PFSK-1 (cell line): ENCODE measurements at regions not wholly inside any gene's neighbourhood (a gene's known extent, or its start where the extent isn't known, plus 50 kb on each side); places are given as distances from the start of the nearest gene placed in this dataset.

Experiments used
- FOXP2 ChIP-seq: optimal IDR thresholded peaks from 2 replicates; pipeline ENCODE3; 2011; ENCODE audit warnings: borderline replicate concordance, control low read depth, inconsistent platforms; ENCODE audit not compliant: insufficient read depth; ENCODE audit errors: extremely low read length, extremely low read depth
- POLR2AphosphoS5 ChIP-seq: IDR thresholded peaks from 2 replicates; pipeline ENCODE4 v1.6.1; 2012; ENCODE audit warnings: low read depth, mild to moderate bottlenecking, control low read depth, low read length, moderate library complexity
- REST ChIP-seq, 2 experiments: IDR thresholded peaks; 2 replicates each; pipeline versions ENCODE4 v1.6.1 to v1.8.0; 2011 to 2012; ENCODE audit warnings: low read depth in 2 of 2, low read length in 2 of 2, control low read depth in 1 of 2, inconsistent platforms in 1 of 2, mild to moderate bottlenecking in 1 of 2, moderate library complexity in 1 of 2; ENCODE audit not compliant: insufficient read depth in 1 of 2
- SIN3A ChIP-seq: IDR thresholded peaks from 2 replicates; pipeline ENCODE4 v1.6.1; 2012; ENCODE audit warnings: mild to moderate bottlenecking, low read length, moderate library complexity, borderline replicate concordance; ENCODE audit not compliant: insufficient read depth
- TAF1 ChIP-seq: IDR thresholded peaks from 2 replicates; pipeline ENCODE4 v1.6.1; 2012; ENCODE audit warnings: low read length, control low read depth, borderline replicate concordance; ENCODE audit not compliant: insufficient read depth

GRCh38 chr6:140185991-140186390 is 811.5 kb upstream of the CITED2 start:
- no peak for TF ChIP-seq REST (IDR thresholded peaks at IDR 0.05; ENCODE audit: insufficient read depth in 1 of 2, low read depth in 2 of 2, low read length in 2 of 2)
- no peak for TF ChIP-seq POLR2AphosphoS5
- no peak for TF ChIP-seq FOXP2
- TF ChIP-seq SIN3A = no peak
- no peak for TF ChIP-seq TAF1

GRCh38 chr6:140183881-140184280 is 809.4 kb upstream of the CITED2 start:
- TF ChIP-seq TAF1 = no peak
- no peak for TF ChIP-seq POLR2AphosphoS5
- TF ChIP-seq SIN3A = no peak
- TF ChIP-seq FOXP2 = no peak
- no peak for TF ChIP-seq REST (IDR thresholded peaks at IDR 0.05; ENCODE audit: insufficient read depth in 1 of 2, low read depth in 2 of 2, low read length in 2 of 2)

GRCh38 chr6:140182821-140183220 is 808.4 kb upstream of the CITED2 start:
- TF ChIP-seq POLR2AphosphoS5 (no peak), TAF1 (no peak), REST (IDR thresholded peaks at IDR 0.05; ENCODE audit: insufficient read depth in 1 of 2, low read depth in 2 of 2, low read length in 2 of 2) (no peak), FOXP2 (no peak), SIN3A (no peak)

GRCh38 chr6:140181876-140182275 is 807.4 kb upstream of the CITED2 start:
- TF ChIP-seq FOXP2 (no peak), POLR2AphosphoS5 (no peak), TAF1 (no peak), SIN3A (no peak), REST (IDR thresholded peaks at IDR 0.05; ENCODE audit: insufficient read depth in 1 of 2, low read depth in 2 of 2, low read length in 2 of 2) (no peak)

- TF ChIP-seq FOXP2 = no peak
- TF ChIP-seq REST (IDR thresholded peaks at IDR 0.05; ENCODE audit: insufficient read depth in 1 of 2, low read depth in 2 of 2, low read length in 2 of 2) = no peak
- no peak for TF ChIP-seq POLR2AphosphoS5
- TF ChIP-seq TAF1 = no peak
- TF ChIP-seq SIN3A = no peak
These were observed 805.9 kb upstream of the CITED2 start for GRCh38 chr6:140180306-140180705.
